Endothelial cell of umbilical vein (primary cell): ENCODE measurements at regions not wholly inside any gene's neighbourhood (a gene's known extent, or its start where the extent isn't known, plus 50 kb on each side); places are given as distances from the start of the nearest gene placed in this dataset.

Experiments used
- BruUV-seq: library from RNA; stranded (reverse); fragments of 400-500 nt; replicated peaks from 2 replicates; lab custom pipeline; 2021; lab: Mats Ljungman, UMichigan
- CTCF ChIA-PET: fragments of 300-600, 350-600 bp; sonication (Branson Sonifier 250); formaldehyde crosslinking; loops from one replicate; lab custom pipeline; 2021; ENCODE audit warnings: antibody characterized with exemption, inconsistent platforms; lab: Charles Lee
- POLR2A ChIA-PET: fragments of 300-600, 350-600 bp; sonication (Branson Sonifier 250); formaldehyde crosslinking; loops from one replicate; lab custom pipeline; 2021; ENCODE audit warnings: antibody characterized with exemption, inconsistent platforms; lab: Charles Lee
- DNase-seq: peaks from one replicate; pipeline ENCODE4 v3.0.0-alpha.2; 2011; ENCODE audit warnings: low read depth, low spot score
- FAIRE-seq: peaks from 2 replicates; lab custom pipeline; 2011; peaks lifted over from hg19 to GRCh38; lab: Jason Lieb, UNC
- H2AFZ ChIP-seq: 2 replicates; pipeline ENCODE4 v1.6.0; 2012; ENCODE audit warnings: low read depth, low read length, control low read depth, inconsistent platforms
- H3K27ac ChIP-seq: 2 replicates; pipeline ENCODE4 v1.5.1; 2011; ENCODE audit warnings: low read depth, mild to moderate bottlenecking, control low read depth, low read length, moderate library complexity; ENCODE audit not compliant: insufficient read depth
- H3K27me3 ChIP-seq, 2 experiments: 2 replicates each; pipeline versions ENCODE4 v1.6.0 to v1.6.1; 2011; ENCODE audit warnings: low read length in 2 of 2, mixed read lengths in 1 of 2; ENCODE audit not compliant: control insufficient read depth in 2 of 2, insufficient read depth in 2 of 2
- H3K36me3 ChIP-seq, 2 experiments: 2 replicates in 1 of 2; 3 replicates in 1 of 2; pipeline ENCODE4 v1.5.1; 2011; ENCODE audit warnings: low read length in 2 of 2, mild to moderate bottlenecking in 1 of 2, moderate library complexity in 1 of 2; ENCODE audit not compliant: control insufficient read depth in 2 of 2, insufficient read depth in 2 of 2; ENCODE audit errors: extremely low read depth in 1 of 2
- H3K4me1 ChIP-seq: 3 replicates; pipeline ENCODE4 v1.5.1; 2011; ENCODE audit warnings: mild to moderate bottlenecking, low read length; ENCODE audit not compliant: control insufficient read depth, insufficient read depth; ENCODE audit errors: extremely low read depth
- H3K4me2 ChIP-seq: 2 replicates; pipeline ENCODE4 v1.6.1; 2011; ENCODE audit warnings: low read length, control low read depth, mixed read lengths; ENCODE audit not compliant: insufficient read depth
- H3K4me3 ChIP-seq, 3 experiments: fragments of 200-600 bp in 1 of 3; sonication (generic), shearing (Covaris generic) in 1 of 3; replicated peaks in 1 of 3; 2 replicates each; pipeline ENCODE4 v1.5.1; 2011 to 2016; ENCODE audit warnings: control low read depth in 3 of 3, low read length in 3 of 3, mild to moderate bottlenecking in 2 of 3, inconsistent platforms in 1 of 3, low read depth in 1 of 3, moderate library complexity in 1 of 3; ENCODE audit not compliant: insufficient read depth in 1 of 3
- H3K79me2 ChIP-seq: 2 replicates; pipeline ENCODE4 v1.6.0; 2012; ENCODE audit warnings: low read length, inconsistent platforms; ENCODE audit not compliant: control insufficient read depth, insufficient read depth
- H3K9ac ChIP-seq: replicated peaks from 2 replicates; pipeline ENCODE3; 2011; ENCODE audit warnings: low read length, control low read depth; ENCODE audit not compliant: insufficient read depth; ENCODE audit errors: extremely low read depth
- H3K9me1 ChIP-seq: replicated peaks from 3 replicates; pipeline ENCODE4 v1.6.0; 2011; ENCODE audit warnings: mild to moderate bottlenecking, low read length; ENCODE audit not compliant: control insufficient read depth, insufficient read depth; ENCODE audit errors: extremely low read depth
- H3K9me3 ChIP-seq: replicated peaks from 2 replicates; pipeline ENCODE4 v1.5.1; 2012; ENCODE audit warnings: low read length, inconsistent platforms; ENCODE audit not compliant: control insufficient read depth, insufficient read depth
- H4K20me1 ChIP-seq: replicated peaks from 2 replicates; pipeline ENCODE3; 2011; ENCODE audit warnings: mild to moderate bottlenecking, low read length; ENCODE audit not compliant: control insufficient read depth, insufficient read depth; ENCODE audit errors: extremely low read depth
- CTCF ChIP-seq, 2 donors: IDR thresholded peaks; 1 replicate in 1 of 2; 2 replicates in 1 of 2; pipeline ENCODE4 v1.5.1; 2011; ENCODE audit warnings: low read length in 2 of 2, mild to moderate bottlenecking in 2 of 2, moderate library complexity in 2 of 2, control low read depth in 1 of 2, inconsistent platforms in 1 of 2, low read depth in 1 of 2; ENCODE audit not compliant: insufficient read depth in 1 of 2; ENCODE audit errors: extremely low read depth in 1 of 2
- EZH2 ChIP-seq: IDR thresholded peaks from 2 replicates; pipeline ENCODE4 v1.6.1; 2012; ENCODE audit warnings: borderline replicate concordance, low read depth, mild to moderate bottlenecking, moderate library complexity, low read length, inconsistent platforms; ENCODE audit not compliant: severe bottlenecking
- FOS ChIP-seq: IDR thresholded peaks from 2 replicates; pipeline ENCODE4 v1.6.1; 2011; ENCODE audit warnings: mild to moderate bottlenecking, low read length, moderate library complexity, borderline replicate concordance; ENCODE audit not compliant: insufficient read depth
- GATA2 ChIP-seq: IDR thresholded peaks from 2 replicates; pipeline ENCODE4 v1.7.0; 2011; ENCODE audit warnings: low read depth, mild to moderate bottlenecking, moderate library complexity, mixed read lengths, low read length; ENCODE audit not compliant: insufficient read length, insufficient read depth
- JUN ChIP-seq: IDR thresholded peaks from 2 replicates; pipeline ENCODE4 v1.6.1; 2011; ENCODE audit warnings: borderline replicate concordance, low read depth; ENCODE audit not compliant: insufficient read length, insufficient read depth
- MAX ChIP-seq: IDR thresholded peaks from 2 replicates; pipeline ENCODE4 v1.6.1; 2011; ENCODE audit not compliant: insufficient read depth, insufficient read length
- MYC ChIP-seq: IDR thresholded peaks from one replicate; pipeline ENCODE4 v1.6.1; 2011; ENCODE audit warnings: mild to moderate bottlenecking, low read depth, low read length
- POLR2A ChIP-seq: IDR thresholded peaks from 2 replicates; pipeline ENCODE4 v1.6.1; 2012; ENCODE audit warnings: low read depth, mild to moderate bottlenecking, control low read depth, low read length
- POLR2AphosphoS5 ChIP-seq: IDR thresholded peaks from 2 replicates; pipeline ENCODE4 v1.6.1; 2012; ENCODE audit warnings: low read depth, mild to moderate bottlenecking, control low read depth, low read length, moderate library complexity; ENCODE audit not compliant: insufficient read depth
- dilution Hi-C: fragments of 300-500 bp; cut with MboI; formaldehyde crosslinking; loops from one replicate; pipeline ENCODE4 v1.15.0; 2019; ENCODE audit warnings: low sequenced_read_pairs; ENCODE audit not compliant: extremely low pct_ligation_motif_present
- intact Hi-C: fragments of 100-400 bp; cut with micrococcal nuclease; formaldehyde crosslinking; loops from one replicate; pipeline ENCODE4 v1.10.0; 2022

GRCh38 chr2:187875261-187876141, 321.3 kb upstream of the TFPI start:
- H3K4me2 ChIP-seq, result peak overlapping the region; percentile 62
- H3K9me3 ChIP-seq, result no peaks in the 10 kb centered on the region
- ChIA-PET POLR2A (no interaction called here), CTCF (interaction anchor here (0.8 to 2.6 kb wide), 4 partner anchors 8 to 493 kb away, joined by 3 to 11 read pairs (median 7); no protein-coding TSS in a partner anchor)
- H3K27me3 ChIP-seq, result no peaks in the 10 kb centered on the region
- peak overlapping the region; percentile 40 for H3K27ac ChIP-seq
- BruUV-seq, result no TSS peak
- no peak overlapping the region for H3K9ac ChIP-seq
- H3K79me2 ChIP-seq, result no peaks in the 10 kb centered on the region
- no peak overlapping the region for H2AFZ ChIP-seq
- H3K4me1 ChIP-seq, result peaks cover 37% of the 10 kb centered on the region
- FAIRE-seq (peak; percentile 80), DNase-seq (peak; percentile 83)
- intact Hi-C loops (loop anchor here (5.0 kb wide), 3 partner anchors 87 to 447 kb away; partner anchors contain the start of gene GULP1), dilution Hi-C loops (no loop called here)
- H4K20me1 ChIP-seq, result no peaks in the 10 kb centered on the region
- H3K36me3 ChIP-seq, result no peaks in the 10 kb centered on the region
- no peaks in the 10 kb centered on the region for H3K9me1 ChIP-seq
- no peak overlapping the region for H3K4me3 ChIP-seq
- TF ChIP-seq POLR2A (peak; percentile 16), JUN (peak; percentile 76), MAX (no peak), EZH2 (no peak), POLR2AphosphoS5 (peak; percentile 64), FOS (peak; percentile 66), MYC (no peak), CTCF (IDR thresholded peaks at IDR 0.05; ENCODE audit: extremely low read depth in 1 of 2, insufficient read depth in 1 of 2, low read depth in 1 of 2, low read length in 2 of 2) (no peak), GATA2 (peak; percentile 96)
